PC-3 (cell line): ENCODE measurements at regions not wholly inside any gene's neighbourhood (a gene's known extent, or its start where the extent isn't known, plus 50 kb on each side); places are given as distances from the start of the nearest gene placed in this dataset.

ENCODE experiments used
- ATAC-seq: fragments of 200-7000 bp; cut with Tn5 transposase; 2 replicates; pipeline ENCODE4 v1.9.1; 2020; ENCODE audit warnings: mild to moderate bottlenecking, moderate library complexity
- BruUV-seq: library from RNA; stranded (reverse); fragments of 400-500 nt; replicated peaks from 2 replicates; lab custom pipeline; 2021; lab: Mats Ljungman, UMichigan
- CTCF ChIA-PET: fragments of 300-600 bp; sonication (Branson Sonifier 250); formaldehyde crosslinking; loops from one replicate; lab custom pipeline; 2022; ENCODE audit warnings: antibody characterized with exemption; lab: Charles Lee
- POLR2A ChIA-PET: fragments of 300-600 bp; sonication (Branson Sonifier 250); formaldehyde crosslinking; loops from one replicate; lab custom pipeline; 2022; ENCODE audit warnings: antibody characterized with exemption; ENCODE audit not compliant: unreplicated experiment; lab: Charles Lee
- DNase-seq: peaks from one replicate; pipeline ENCODE4 v3.0.0-alpha.2; 2015
- H2AFZ ChIP-seq: fragments of 300-600 bp; sonication (generic); 2 replicates; pipeline ENCODE4 v1.6.0; 2016; ENCODE audit warnings: antibody characterized with exemption, low read length
- H3F3A ChIP-seq: fragments of 300-600 bp; sonication (generic); one replicate; pipeline ENCODE4 v1.6.0; 2017; ENCODE audit warnings: antibody characterized with exemption, low read length, control low read depth, mild to moderate bottlenecking; ENCODE audit not compliant: unreplicated experiment
- H3K27ac ChIP-seq: fragments of 300-600 bp; sonication (generic); 2 replicates; pipeline ENCODE4 v1.5.1; 2016; ENCODE audit warnings: mild to moderate bottlenecking, low read length
- H3K27me3 ChIP-seq: fragments of 300-600 bp; sonication (generic); 2 replicates; pipeline ENCODE4 v1.6.1; 2016; ENCODE audit warnings: low read length, mixed read lengths
- H3K36me3 ChIP-seq: fragments of 300-600 bp; sonication (generic); 2 replicates; pipeline ENCODE4 v1.6.1; 2016; ENCODE audit warnings: low read depth, mixed run types, low read length, mixed read lengths
- H3K4me1 ChIP-seq: fragments of 300-600 bp; sonication (generic); 2 replicates; pipeline ENCODE4 v1.5.1; 2016; ENCODE audit warnings: low read length; ENCODE audit not compliant: insufficient read depth
- H3K4me2 ChIP-seq: fragments of 300-600 bp; sonication (generic); 2 replicates; pipeline ENCODE4 v1.6.0; 2016; ENCODE audit warnings: low read length
- H3K4me3 ChIP-seq: fragments of 300-600 bp; sonication (generic); 2 replicates; pipeline ENCODE4 v1.5.1; 2016; ENCODE audit warnings: mild to moderate bottlenecking, low read length, mixed read lengths
- H3K79me2 ChIP-seq: fragments of 300-600 bp; sonication (generic); 2 replicates; pipeline ENCODE4 v1.6.1; 2017; ENCODE audit warnings: low read length, mixed read lengths
- H3K9ac ChIP-seq: fragments of 300-600 bp; sonication (generic); 2 replicates; pipeline ENCODE4 v1.6.0; 2016; ENCODE audit warnings: mild to moderate bottlenecking, low read length
- H3K9me2 ChIP-seq: fragments of 300-600 bp; sonication (generic); replicated peaks from 2 replicates; pipeline ENCODE4 v1.6.1; 2016; ENCODE audit warnings: mixed run types, low read length, mixed read lengths
- H3K9me3 ChIP-seq: fragments of 300-600 bp; sonication (generic); 2 replicates; pipeline ENCODE4 v1.6.1; 2016; ENCODE audit warnings: low read length, mixed read lengths
- H4K20me1 ChIP-seq: fragments of 300-600 bp; sonication (generic); 2 replicates; pipeline ENCODE4 v1.6.1; 2016; ENCODE audit warnings: low read length, mixed read lengths
- EZH2 ChIP-seq: fragments of 300-600 bp; sonication (generic); IDR thresholded peaks from one replicate; pipeline ENCODE4 v1.6.1; 2017; ENCODE audit warnings: antibody characterized with exemption, mild to moderate bottlenecking, low read length; ENCODE audit not compliant: unreplicated experiment
- EZH2phosphoT487 ChIP-seq: fragments of 300-600 bp; sonication (generic); IDR thresholded peaks from 2 replicates; pipeline ENCODE4 v1.6.1; 2018; ENCODE audit warnings: mild to moderate bottlenecking, antibody characterized with exemption, low read length, borderline replicate concordance
- intact Hi-C: fragments of 100-400 bp; cut with micrococcal nuclease; formaldehyde crosslinking; loops from 2 replicates; pipeline ENCODE4 v1.9.0; 2023
- TF ChIP-seq, protein P1 (sequence below): fragments of 300-600 bp; sonication (generic); conservative IDR thresholded peaks from 2 replicates; pipeline ENCODE4 v1.5.1; 2017; ENCODE audit warnings: antibody characterized with exemption, low read depth, mild to moderate bottlenecking, low read length

- Histone ChIP-seq H3K36me3 (no peaks in the 10 kb centered on the region), H3K9me3 (no peaks in the 10 kb centered on the region), H3K9ac (no peak overlapping the region), H3K4me3 (no peak overlapping the region), H3K4me1 (no peaks in the 10 kb centered on the region), H3K27ac (no peak overlapping the region), H3K27me3 (no peaks in the 10 kb centered on the region), H2AFZ (no peak overlapping the region), H4K20me1 (no peaks in the 10 kb centered on the region), H3K4me2 (no peak overlapping the region), H3K9me2 (no peaks in the 10 kb centered on the region), H3F3A (no peaks in the 10 kb centered on the region), H3K79me2 (no peaks in the 10 kb centered on the region)
- no peak for DNase-seq
- no TSS peak for BruUV-seq
- intact Hi-C loops, result no loop called here
- ChIA-PET POLR2A (no interaction called here), CTCF (no interaction called here)
- no peak for ATAC-seq
- TF ChIP-seq EZH2phosphoT487 (no peak), EZH2 (no peak)
- TF ChIP-seq, protein P1, sequence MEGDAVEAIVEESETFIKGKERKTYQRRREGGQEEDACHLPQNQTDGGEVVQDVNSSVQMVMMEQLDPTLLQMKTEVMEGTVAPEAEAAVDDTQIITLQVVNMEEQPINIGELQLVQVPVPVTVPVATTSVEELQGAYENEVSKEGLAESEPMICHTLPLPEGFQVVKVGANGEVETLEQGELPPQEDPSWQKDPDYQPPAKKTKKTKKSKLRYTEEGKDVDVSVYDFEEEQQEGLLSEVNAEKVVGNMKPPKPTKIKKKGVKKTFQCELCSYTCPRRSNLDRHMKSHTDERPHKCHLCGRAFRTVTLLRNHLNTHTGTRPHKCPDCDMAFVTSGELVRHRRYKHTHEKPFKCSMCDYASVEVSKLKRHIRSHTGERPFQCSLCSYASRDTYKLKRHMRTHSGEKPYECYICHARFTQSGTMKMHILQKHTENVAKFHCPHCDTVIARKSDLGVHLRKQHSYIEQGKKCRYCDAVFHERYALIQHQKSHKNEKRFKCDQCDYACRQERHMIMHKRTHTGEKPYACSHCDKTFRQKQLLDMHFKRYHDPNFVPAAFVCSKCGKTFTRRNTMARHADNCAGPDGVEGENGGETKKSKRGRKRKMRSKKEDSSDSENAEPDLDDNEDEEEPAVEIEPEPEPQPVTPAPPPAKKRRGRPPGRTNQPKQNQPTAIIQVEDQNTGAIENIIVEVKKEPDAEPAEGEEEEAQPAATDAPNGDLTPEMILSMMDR, result no peak
Observed at GRCh38 chr5:4013106-4013898, 417.7 kb downstream of the IRX1 start.

DNA sequence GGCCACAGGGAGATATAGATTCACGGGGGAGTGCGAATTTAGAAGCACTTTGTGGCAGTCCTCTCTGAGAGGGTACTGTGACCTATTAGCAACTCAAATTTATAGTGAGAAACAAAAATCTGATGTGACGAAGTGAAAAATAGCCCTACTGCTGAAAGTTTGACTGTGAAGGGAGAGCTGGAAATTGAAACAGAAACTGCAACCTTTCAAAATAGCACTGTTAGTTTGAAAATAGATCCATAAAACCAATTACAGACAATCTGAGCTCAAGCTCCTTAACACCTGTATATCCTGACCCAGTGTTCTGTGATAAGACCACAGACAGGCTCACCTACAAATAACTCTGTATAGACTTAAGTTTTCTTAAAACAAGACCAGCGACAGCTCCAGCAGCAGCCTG is 420.1 kb downstream of the IRX1 start:
- Histone ChIP-seq H3K4me2 (no peak overlapping the region), H3F3A (no peaks in the 10 kb centered on the region), H3K4me1 (no peaks in the 10 kb centered on the region), H3K36me3 (no peaks in the 10 kb centered on the region), H3K4me3 (no peak overlapping the region), H2AFZ (no peak overlapping the region), H3K9me3 (no peaks in the 10 kb centered on the region), H3K79me2 (no peaks in the 10 kb centered on the region), H4K20me1 (no peaks in the 10 kb centered on the region), H3K27ac (no peak overlapping the region), H3K9me2 (no peaks in the 10 kb centered on the region), H3K9ac (no peak overlapping the region), H3K27me3 (no peaks in the 10 kb centered on the region)
- no peak for ATAC-seq
- TF ChIP-seq EZH2 (no peak), EZH2phosphoT487 (no peak)
- TF ChIP-seq, protein P1, result no peak
- intact Hi-C loops, result no loop called here
- no TSS peak for BruUV-seq
- CTCF ChIA-PET, result no interaction called here
- no peak for DNase-seq
- POLR2A ChIA-PET, result no interaction called here

GRCh38 chr5:4017076-4017803 is 421.6 kb downstream of the IRX1 start:
- intact Hi-C loops, result no loop called here
- no peak overlapping the region for H3K4me3 ChIP-seq
- POLR2A ChIA-PET, result no interaction called here
- TF ChIP-seq EZH2phosphoT487, result no peak
- TF ChIP-seq EZH2, result no peak
- TF ChIP-seq, protein P1, result no peak
- CTCF ChIA-PET, result no interaction called here
- H3K79me2 ChIP-seq, result no peaks in the 10 kb centered on the region
- no peaks in the 10 kb centered on the region for H3K27me3 ChIP-seq
- no peak for ATAC-seq
- H4K20me1 ChIP-seq, result no peaks in the 10 kb centered on the region
- no peak overlapping the region for H3K4me2 ChIP-seq
- no peaks in the 10 kb centered on the region for H3F3A ChIP-seq
- no peak overlapping the region for H3K27ac ChIP-seq
- no peaks in the 10 kb centered on the region for H3K9me2 ChIP-seq
- H3K4me1 ChIP-seq, result no peaks in the 10 kb centered on the region
- no peaks in the 10 kb centered on the region for H3K36me3 ChIP-seq
- no peak overlapping the region for H2AFZ ChIP-seq
- H3K9me3 ChIP-seq, result peaks cover 9% of the 10 kb centered on the region; the same call in 1 of the 2 replicates
- DNase-seq, result no peak
- H3K9ac ChIP-seq, result no peak overlapping the region
- no TSS peak for BruUV-seq
